WI38 (cell line): ENCODE measurements at regions not wholly inside any gene's neighbourhood (a gene's known extent, or its start where the extent isn't known, plus 50 kb on each side); places are given as distances from the start of the nearest gene placed in this dataset.

Source experiments
- H3K4me3 ChIP-seq: 2 replicates; pipeline ENCODE4 v1.5.1; 2011; ENCODE audit warnings: low read depth, mild to moderate bottlenecking, control low read depth, low read length
- TF ChIP-seq, protein P1 (sequence below): IDR thresholded peaks from 2 replicates; pipeline ENCODE4 v1.5.1; 2012; ENCODE audit warnings: low read depth, mild to moderate bottlenecking, control low read depth, low read length

DNA sequence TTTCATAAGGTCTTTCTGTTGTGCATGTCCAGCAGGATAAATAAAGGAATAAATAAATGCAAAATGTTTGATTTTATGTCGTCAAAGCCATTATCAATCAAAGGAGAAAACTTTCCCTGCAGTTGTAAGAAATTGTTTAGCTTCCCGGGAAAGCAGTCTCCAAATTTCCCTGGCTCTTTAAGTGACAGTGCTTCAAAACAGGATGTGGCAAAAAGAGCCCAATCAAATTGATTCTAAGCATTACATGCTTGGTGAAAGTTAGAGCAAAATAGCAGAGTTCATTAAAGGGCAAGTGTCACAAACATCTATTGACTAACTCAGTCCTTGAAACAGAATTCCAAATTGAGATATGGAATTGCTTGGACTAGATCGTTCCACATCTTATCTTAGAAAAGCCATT is 704.1 kb downstream of the PRELID2 start:
- TF ChIP-seq, protein P1, sequence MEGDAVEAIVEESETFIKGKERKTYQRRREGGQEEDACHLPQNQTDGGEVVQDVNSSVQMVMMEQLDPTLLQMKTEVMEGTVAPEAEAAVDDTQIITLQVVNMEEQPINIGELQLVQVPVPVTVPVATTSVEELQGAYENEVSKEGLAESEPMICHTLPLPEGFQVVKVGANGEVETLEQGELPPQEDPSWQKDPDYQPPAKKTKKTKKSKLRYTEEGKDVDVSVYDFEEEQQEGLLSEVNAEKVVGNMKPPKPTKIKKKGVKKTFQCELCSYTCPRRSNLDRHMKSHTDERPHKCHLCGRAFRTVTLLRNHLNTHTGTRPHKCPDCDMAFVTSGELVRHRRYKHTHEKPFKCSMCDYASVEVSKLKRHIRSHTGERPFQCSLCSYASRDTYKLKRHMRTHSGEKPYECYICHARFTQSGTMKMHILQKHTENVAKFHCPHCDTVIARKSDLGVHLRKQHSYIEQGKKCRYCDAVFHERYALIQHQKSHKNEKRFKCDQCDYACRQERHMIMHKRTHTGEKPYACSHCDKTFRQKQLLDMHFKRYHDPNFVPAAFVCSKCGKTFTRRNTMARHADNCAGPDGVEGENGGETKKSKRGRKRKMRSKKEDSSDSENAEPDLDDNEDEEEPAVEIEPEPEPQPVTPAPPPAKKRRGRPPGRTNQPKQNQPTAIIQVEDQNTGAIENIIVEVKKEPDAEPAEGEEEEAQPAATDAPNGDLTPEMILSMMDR = no peak
- H3K4me3 ChIP-seq = peak overlapping the region; percentile 13; the same call in 1 of the 2 replicates

DNA sequence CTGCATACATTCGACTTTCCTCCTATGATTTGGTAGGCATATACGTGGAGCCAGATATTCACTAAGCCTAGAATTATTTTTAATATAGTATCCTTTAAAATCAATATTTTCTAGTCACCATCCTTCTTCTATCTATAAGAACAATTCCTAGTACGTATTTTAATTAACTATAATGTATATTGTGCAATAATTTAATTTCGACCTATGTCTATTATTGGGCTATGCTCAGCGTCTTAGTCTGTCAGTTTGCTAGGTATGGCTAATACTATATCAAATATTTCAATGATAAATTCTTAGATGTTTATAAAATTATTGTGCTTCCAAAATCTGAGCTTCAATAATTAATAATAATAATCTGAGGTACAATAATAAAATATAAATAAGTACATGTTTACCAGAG is 705.3 kb downstream of the PRELID2 start:
- TF ChIP-seq, protein P1 = no peak
- no peak overlapping the region for H3K4me3 ChIP-seq

DNA sequence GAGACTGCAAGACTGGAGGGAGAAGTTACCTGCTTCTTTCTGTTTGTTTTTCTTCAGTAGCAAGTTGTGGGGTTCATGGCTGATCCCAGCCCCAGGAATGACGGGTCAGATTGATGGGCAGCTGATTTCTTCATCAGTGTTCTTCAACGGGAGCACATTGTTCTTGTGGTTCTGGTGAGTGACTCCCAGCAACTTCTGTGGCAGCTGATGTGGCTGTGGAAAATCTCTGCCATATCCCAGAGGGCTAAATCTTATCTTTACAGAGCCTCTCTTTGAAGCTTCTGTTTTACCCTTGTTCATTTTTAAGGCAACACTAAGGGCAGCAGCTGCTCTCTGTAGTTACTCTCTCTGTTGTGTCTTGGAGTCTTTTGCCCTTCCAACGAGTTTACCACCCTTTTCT is 710.3 kb downstream of the PRELID2 start:
- TF ChIP-seq, protein P1 = no peak
- H3K4me3 ChIP-seq = no peak overlapping the region

DNA sequence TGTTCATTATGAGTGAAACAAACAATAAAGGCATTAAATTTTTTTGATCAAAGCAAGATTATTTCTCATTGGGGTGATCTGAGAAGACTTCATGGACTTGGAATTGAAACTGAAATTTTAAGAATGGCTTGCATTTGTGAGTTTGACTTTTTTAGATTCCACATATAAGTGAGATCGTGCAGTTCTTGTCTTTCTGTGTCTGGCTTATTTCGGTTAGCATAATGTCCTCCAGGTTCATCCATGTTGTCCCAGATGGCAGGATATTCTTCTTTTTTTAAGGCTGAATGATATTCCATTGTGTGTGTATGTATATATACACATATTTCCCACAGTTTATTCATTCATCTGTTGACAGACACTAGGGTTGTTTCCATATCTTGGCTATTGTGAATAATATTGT is 716.5 kb downstream of the PRELID2 start:
- TF ChIP-seq, protein P1 = no peak

DNA sequence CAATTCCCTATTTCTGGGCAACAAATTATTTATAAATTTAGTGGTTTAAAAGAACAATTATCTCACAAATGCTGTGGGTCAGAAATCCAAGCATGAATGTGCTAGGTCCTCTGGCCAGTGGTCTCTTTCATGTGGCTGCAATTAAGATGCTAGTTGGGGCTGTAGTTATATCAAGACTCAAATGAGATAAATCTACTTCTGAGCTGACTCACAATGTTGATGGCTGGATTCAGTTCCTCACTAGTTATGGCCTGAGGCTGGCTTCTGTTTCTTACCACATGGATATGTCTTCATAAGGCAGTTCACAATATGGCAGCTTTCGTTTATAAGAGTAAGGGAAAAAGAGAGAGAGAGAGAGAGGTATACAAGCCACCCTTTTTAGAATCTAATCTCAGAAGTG is 717.0 kb downstream of the PRELID2 start:
- H3K4me3 ChIP-seq = no peak overlapping the region
- TF ChIP-seq, protein P1 = no peak

More for the DNA sequence above, 716.5 kb downstream of the PRELID2 start:
- no peak overlapping the region for H3K4me3 ChIP-seq

DNA sequence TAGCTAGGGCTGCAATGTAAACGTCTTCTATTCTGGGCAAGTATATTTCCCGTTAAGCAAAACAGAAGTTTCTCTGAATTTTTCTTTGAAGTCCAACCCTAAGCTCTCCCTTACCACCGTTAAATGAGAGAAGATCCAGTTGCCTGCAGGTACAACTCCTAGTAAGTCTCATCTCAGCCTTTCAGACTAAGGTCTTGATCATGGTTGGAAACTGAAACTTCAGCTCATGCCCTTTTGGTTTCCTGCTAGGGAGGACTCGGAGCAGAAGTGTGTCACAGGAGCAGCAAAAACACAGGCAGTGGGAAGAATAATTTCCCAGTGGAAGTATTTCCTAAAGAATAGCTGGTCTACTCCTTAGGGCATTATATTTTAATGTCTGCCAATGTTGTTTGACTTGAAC is 717.9 kb downstream of the PRELID2 start:
- H3K4me3 ChIP-seq = no peak overlapping the region
- TF ChIP-seq, protein P1 = no peak

DNA sequence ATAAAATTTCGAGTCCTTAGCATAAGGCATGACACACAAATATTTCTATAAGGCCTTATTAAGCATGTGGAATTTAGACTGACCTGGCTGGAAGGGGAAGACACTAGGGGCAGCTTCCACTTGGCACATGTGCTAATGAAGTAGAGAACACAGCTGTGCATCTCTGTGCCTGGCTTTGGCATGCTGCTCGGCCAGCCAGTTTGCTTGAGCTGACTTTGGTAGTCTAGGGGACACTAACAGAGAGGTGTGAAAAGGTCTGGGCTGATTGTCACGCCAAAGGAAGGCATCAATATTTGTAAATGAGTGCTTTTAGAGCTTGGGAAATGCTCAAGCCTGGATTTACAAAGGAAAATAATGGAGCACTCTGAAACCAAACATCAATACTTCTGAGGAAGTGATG is 723.7 kb downstream of the PRELID2 start:
- TF ChIP-seq, protein P1 = no peak

More for the DNA sequence above, 723.7 kb downstream of the PRELID2 start:
- H3K4me3 ChIP-seq = no peak overlapping the region
